ENCODE measurements at regions not wholly inside any gene's neighbourhood (a gene's known extent, or its start where the extent isn't known, plus 50 kb on each side); places are given as distances from the start of the nearest gene placed in this dataset.
"Not testable (repeated sequence)": the region's sequence is repeated elsewhere in the genome, so short reads cannot be mapped to it uniquely, and the experiment has no call there.

DNA sequence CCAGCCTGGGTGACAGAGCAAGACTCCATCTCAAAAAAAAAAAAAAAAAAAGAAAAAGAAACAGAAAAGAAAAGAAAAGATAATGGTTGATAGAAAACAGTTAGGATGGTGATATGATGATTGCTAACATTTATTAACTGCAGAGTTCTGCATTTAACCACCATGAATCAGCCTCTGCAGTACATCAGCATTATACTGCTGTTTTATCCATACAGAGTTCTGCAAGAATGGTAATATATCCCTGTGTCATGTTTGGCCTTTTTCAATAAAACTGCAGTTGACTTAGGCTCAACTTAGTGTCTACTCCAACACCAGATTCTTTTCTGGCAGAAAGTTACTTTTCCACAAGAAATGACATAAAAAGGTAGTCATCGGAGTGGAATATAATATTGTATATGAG lies 62.6 kb downstream of the DUSP6 start:
- in situ Hi-C loops (cut with MboI; ENCODE audit: low sequenced_read_pairs): no loop called here

DNA sequence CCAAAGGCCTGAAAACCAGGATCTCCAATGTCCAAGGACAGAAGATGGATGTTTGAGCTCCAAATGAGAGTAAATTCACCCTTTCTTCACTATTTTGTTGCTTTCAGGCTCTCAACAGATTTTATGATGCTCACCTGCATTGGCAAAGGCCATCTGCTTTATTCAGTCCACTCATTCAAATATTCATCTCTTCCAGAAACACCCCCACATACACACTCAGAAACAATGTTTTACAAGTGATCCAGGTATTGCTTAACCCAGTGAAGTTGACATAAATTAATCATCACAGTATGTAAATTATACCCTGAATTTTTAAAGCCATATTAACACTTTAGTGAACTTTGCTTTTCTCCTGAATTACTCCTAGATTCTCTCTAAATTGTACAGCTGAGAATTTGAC lies 63.3 kb downstream of the DUSP6 start:
- in situ Hi-C loops (cut with MboI; ENCODE audit: low sequenced_read_pairs): no loop called here

DNA sequence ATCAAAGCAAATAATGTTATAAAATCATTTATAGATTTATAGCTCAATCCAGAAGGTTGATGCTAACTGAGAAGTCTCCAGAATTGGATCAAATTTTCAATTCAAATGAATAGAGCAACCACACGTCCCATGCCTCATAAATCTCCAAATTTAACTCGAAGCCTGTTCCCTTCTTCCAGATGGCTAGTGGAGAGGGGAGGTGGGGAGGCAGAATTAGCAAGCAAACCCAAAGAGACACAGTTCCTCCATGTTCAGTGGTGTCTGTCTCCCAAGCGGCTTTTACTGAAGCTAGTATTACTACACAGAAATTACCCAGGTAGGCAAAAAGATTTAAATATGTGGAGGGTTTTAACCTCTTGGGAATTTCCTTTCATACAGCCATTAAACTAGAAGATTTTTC lies 65.8 kb downstream of the DUSP6 start:
- in situ Hi-C loops (cut with MboI; ENCODE audit: low sequenced_read_pairs): no loop called here

DNA sequence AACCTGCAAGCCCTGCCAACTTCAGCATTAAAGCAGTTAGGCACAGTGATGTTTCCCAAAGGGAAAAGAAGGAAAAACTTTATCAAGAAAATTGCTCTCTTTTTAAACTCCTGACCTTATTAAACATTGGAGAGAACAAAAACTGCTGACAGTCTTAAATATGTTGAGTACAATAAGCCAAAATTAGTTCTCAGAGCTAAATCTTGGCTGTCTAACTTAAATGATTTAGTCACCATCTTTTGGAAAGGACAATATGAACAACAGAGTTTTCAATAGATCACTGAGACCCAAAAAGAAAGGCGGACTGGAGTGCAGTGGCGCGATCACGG lies 70.8 kb downstream of the DUSP6 start:
- in situ Hi-C loops (cut with MboI; ENCODE audit: low sequenced_read_pairs): no loop called here

DNA sequence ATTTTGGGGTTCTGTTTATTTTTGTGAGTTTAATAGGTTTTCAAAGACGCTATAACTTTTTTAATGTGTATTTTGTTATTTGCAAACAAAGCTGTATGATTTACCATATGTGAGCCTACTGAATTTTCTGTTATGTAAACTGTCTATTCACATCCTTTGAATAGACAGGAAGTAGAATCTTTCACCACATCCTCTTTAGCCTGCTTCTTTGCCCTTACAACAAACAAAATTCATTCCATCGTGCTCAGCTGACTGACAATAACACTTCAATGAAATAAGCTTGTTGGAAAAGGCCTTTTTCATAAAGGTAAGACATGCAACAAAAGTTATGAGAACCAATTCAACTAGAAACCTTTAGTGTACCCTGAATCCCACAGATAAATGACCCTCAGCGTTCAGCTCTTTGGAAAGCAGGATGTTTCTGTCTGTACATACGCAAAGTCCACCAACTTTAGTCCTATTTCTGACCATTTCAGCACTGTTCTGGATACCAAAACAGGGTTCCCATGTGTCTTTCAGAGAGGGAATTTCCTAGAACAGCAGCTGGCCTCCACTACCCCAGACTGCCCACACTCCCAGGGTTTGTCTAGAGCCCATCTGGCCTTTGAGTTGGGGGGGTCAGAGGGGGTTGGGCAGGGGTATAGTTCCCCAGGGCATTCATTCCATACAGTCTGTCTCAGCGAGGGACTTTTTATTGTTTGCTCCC lies 71.3 kb downstream of the DUSP6 start:
- in situ Hi-C loops (cut with MboI; ENCODE audit: low sequenced_read_pairs): no loop called here

DNA sequence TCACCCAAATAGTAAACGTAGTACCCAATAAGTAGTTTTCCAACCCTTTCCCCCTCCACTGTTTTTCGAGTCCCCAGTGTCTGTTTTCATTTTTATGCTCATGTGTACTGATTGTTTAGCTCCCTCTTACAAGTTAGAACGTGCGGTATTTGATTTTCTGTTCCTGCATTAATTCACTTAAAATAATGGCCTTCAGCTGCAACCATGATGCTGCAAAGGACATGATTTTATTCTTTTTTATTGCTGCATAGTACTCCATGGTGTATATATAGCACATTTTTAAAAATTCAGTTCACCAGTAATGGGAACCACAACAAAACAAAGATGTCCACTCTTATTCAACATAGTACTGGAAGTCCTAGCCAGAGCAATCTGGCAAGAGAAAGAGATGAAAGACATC lies 72.8 kb downstream of the DUSP6 start:
- in situ Hi-C loops (cut with MboI; ENCODE audit: low sequenced_read_pairs): no loop called here

DNA sequence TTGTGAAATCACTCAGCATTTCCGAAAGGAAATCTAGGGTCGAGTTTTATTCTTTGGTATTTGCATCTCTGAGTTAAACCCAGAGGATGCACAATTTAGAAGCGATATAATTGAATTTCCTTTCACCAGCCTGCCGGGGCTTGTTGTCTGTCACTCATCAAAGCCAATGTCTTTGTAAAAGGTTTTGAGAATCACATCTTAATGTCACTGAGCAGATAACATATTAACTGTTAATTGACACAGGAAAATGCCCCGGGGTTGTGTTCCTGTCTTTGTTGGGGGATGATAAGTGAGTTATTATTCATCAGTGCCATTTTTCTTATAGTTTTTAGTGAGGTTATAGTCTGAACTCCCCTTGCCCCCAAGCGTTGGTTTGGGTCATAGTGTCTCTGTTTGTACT lies 73.4 kb downstream of the DUSP6 start:
- in situ Hi-C loops (cut with MboI; ENCODE audit: low sequenced_read_pairs): no loop called here

DNA sequence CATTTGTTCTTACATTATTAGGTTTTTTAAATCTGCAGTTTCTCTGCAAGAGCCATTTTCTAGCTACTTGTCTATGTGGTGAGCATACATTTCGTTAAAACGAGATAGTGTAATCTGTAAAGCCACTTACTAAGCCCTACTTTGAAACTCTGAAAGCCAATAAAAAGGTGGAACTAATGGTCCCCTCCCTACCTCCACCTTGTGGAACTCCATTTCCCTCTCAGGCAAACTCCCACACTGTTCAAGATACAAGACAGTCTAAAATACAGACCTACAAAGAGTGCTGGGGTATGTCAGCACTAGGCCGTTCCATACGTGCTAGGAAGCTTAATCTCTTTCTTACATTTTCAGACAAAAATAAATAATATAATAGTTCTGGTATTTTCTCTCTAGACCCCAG lies 74.1 kb downstream of the DUSP6 start:
- in situ Hi-C loops (cut with MboI; ENCODE audit: low sequenced_read_pairs): no loop called here

DNA sequence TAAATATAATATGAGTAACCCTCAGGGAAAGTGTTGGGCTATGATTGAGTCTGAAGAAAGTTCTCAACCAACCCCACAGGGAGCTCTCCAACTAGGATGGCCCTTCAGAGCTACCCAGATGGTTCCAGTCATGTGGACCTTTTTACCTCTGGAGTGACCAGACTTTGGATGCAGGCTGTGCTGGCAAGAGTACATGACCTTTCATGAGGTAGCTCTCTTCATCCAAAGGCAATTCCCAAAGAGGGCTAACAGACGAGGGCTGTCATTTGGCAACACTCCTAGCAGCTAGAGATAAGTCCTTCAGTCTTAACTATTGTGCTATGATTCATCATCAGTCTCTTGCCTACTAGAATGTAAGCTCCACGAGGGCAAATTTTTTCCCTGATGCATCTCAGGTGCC lies 75.4 kb downstream of the DUSP6 start:
- in situ Hi-C loops (cut with MboI; ENCODE audit: low sequenced_read_pairs): no loop called here

DNA sequence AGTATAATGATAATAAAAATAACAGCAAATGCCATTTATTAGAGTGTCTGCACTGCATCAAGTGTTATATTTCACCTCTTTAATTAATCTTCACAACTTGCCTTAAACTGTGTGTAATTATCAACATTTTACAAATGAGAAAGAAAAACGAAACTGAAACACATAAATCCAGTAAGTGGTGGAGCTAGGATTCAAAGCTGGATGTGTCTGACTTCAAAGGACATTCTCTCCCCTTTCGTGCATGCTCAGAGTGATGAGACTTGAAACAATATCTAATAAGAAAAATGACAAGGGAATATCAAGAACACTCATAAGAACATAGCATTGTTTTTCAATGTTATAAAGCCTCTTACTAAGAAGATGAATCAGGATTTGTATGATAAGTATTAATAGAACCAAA lies 78.8 kb downstream of the DUSP6 start:
- in situ Hi-C loops (cut with MboI; ENCODE audit: low sequenced_read_pairs): no loop called here

DNA sequence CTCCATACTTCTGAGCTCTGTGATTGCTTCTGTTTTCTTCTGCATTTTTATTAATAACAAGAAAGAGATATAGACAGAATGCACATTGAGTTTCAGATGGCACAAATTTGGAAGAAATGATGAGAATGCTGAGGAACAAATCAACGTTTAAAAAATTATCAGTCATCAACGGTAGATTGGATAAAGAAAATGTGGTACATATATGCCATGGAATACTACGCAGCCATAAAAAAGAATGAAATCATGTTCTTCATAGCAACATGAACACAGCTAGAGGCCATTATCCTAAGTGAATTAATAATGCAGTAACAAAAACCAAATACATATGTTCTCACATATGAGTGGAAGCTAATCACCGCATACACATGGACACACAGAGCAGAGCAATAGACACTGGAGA lies 81.8 kb downstream of the DUSP6 start:
- in situ Hi-C loops (cut with MboI; ENCODE audit: low sequenced_read_pairs): no loop called here

DNA sequence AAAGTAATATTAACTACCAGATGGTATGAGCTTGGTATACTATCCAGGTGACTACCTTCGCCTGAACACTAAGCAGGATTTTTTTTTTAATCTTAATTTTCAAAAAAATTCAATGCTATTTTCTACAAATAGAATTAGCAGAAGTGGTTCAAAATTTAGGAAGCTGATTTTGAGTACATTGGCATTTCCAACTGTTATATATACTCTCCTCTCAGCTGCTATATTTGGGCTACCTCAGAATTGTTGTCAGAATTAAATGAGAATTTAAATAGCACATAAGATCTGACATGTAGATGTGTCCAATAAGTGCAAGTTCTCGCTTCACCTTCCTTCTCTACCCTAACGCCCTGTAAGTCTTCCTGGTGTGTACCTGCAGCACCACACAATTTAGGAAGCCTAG lies 83.1 kb downstream of the DUSP6 start:
- in situ Hi-C loops (cut with MboI; ENCODE audit: low sequenced_read_pairs): no loop called here

DNA sequence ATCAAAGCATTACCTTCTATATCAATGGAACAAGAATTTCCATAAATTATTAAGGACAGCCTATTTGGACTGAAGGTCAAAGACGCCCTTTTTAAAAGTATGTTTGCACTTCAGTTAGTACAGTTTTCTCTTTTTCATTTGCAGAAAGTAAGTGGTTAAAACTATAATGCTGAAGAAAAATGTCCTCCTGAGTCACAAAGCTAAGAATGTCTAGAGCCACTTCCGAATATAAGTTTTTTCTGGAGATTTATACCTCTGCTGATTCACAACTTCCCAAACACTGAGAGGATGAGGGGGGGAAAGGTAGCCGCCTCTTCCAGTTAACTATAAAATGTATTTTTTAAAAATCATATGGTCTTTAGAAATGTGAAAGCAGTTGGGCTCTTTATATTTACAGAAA lies 84.9 kb downstream of the DUSP6 start:
- in situ Hi-C loops (cut with MboI; ENCODE audit: low sequenced_read_pairs): no loop called here

DNA sequence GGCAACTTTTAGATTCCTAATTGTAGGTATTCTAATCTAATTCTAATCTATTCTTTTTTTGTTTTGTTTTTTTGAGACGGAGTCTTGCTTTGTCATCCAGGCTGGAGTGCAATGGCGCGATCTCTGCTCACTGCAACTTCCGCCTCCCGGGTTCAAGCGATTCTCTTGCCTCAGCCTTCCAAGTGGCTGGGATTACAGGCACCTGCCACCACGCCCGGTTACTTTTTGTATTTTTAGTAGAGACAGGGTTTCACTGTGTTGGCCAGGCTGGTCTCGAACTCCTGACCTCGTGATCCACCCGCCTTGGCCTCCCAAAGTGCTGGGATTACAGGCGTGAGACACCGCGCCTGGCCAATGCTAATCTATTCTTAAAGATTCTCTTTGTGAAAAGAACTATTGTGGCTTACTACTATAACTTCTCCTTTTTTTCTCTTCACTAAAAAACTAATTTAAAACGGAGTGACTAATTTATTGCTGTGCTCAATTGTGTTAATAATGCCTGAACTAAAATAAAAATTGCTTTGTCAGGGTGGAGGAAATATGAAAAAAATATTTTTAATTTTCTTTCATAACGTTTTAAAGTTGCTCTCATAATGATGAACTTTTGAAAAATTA lies 85.6 kb downstream of the DUSP6 start:
- in situ Hi-C loops (cut with MboI; ENCODE audit: low sequenced_read_pairs): not testable (repeated sequence)

DNA sequence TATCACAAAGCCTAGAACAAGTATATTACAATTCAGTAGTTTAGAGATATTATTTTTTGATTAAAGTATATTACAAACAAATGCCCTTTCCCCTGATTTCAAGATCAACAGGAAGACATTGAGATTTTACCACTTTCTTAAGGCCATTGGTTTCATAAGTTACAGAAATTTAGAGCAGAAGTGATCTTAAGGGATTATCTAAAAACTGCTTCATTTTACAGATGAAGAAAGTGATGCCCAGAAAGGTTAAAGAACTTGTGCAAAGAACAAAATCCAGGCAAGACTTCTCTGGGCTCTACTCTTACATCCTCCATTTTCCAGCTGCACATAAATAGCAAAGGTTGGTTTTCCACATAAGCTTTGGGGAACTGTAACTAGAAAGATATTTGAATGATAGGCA lies 87.5 kb downstream of the DUSP6 start:
- in situ Hi-C loops (cut with MboI; ENCODE audit: low sequenced_read_pairs): no loop called here

DNA sequence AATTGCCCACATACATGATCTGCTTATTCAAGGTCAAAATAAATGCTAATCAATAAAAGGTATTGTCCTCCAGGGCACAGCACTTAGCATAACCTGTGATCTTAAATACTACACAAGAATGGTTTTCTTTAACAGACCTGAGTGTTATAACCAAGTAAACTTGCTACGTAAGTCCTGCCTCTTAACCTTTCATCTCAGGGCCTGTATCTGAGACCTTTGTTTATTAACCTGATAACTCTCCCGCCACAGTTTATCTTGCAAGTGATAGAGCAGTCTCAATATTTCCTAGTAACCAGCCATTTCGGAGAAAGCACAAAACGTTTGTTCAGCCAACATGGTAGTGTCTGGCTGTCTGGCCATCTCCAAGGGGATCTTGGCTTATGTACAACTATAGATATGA lies 88.4 kb downstream of the DUSP6 start:
- in situ Hi-C loops (cut with MboI; ENCODE audit: low sequenced_read_pairs): no loop called here

DNA sequence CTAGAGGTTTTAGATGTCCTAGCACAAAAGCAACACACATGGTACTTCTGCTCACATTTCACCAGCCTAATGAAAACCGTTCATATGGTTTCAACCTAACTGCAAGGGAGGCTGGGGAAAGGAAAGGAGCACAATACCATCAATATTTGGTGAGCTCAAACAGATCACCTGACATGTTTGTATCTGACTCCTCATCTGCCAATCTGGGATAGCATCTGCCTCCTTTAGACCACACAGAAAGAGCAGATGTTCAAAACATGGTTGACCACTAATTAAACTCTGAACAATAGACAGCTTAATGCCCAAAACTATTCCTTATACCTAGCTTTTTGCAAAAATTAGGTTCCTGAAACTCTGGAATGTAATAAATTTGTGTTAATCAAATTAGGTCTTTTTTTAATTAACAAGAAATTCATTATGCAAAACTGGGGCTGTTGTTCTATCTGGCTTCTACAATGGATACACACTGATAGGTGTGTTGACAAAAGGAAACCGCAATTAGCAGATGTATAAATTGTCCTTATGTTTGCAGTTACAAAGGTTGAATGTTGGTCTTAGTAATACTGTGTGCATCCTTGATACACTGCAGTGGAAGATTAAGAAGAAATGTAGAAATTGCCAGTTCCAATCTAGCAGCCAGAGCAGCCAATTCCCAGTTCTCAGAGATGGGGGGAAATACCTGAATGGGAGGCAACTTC lies 89.3 kb downstream of the DUSP6 start:
- in situ Hi-C loops (cut with MboI; ENCODE audit: low sequenced_read_pairs): no loop called here

DNA sequence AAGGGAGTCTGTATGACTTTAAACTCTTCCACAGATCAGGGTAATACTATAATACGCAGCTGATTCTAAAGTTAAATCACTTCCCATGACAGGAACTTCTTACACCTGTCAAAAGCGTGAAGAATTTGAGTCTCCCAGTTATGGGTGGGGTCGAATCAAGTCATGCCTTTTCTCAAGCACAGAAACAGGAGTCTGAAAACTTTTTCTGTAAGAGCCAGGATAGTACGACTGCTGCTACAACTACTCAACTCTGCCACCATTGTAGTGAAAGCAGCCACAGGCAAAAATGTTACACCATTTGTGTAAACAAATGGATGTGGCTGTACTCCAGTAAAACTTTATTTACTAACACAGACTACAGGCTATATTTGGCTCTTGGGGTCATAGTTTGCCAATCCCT lies 90.3 kb downstream of the DUSP6 start:
- in situ Hi-C loops (cut with MboI; ENCODE audit: low sequenced_read_pairs): no loop called here

DNA sequence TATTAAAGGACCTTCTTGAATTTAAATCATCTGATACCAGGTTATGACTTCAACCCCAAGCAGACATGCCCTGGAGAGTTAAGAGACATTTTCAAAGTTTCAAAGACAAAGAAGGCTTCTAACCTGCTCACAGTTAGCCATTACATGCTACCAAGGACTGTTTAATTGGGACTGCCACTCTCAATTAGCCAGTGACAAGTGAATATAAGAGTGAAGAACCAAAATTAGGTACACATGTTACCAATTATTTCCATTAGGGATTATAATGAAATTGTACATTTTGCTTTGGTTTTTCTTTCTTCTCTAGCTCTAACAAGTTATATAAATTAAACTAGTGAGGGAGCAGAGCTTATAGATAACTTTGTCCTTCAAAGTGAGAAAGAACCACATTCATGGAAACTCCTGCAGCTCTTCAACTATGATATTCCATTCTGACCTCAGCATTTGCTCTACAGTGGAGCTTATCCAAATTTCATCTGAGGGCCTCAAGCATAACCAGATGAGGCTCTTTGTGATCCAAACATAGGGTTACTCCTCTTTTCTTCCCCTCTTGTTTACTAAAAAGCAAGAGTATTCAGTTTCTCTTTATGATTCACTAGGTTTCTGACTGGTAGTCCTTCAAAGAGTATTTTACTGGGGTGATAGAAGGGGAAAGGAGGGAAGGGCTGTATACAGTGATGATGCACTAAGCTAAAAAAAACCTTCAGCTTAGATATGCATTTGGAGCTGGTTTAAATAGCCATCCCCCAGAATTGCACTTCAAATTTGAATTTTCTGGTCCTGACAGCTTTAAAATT lies 91.3 kb downstream of the DUSP6 start:
- in situ Hi-C loops (cut with MboI; ENCODE audit: low sequenced_read_pairs): no loop called here

DNA sequence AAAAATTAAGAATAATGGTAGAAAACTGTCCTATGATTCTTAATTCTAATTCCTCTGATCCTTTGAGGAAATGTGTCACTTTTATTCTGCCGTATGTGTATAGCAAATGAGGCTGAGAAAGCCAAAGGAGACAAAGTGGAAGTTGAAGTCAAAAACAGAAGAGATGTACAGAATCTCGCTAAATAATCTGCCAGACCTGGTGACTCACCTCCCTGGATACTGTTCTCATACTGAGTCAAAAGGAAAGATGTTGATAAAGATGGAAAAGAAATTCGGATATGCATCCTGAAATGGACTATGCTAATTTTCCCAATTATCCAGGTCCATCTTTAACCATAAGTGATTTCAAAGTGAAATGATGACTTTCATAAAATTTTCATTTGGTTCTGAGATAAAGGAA lies 92.5 kb downstream of the DUSP6 start:
- in situ Hi-C loops (cut with MboI; ENCODE audit: low sequenced_read_pairs): no loop called here

DNA sequence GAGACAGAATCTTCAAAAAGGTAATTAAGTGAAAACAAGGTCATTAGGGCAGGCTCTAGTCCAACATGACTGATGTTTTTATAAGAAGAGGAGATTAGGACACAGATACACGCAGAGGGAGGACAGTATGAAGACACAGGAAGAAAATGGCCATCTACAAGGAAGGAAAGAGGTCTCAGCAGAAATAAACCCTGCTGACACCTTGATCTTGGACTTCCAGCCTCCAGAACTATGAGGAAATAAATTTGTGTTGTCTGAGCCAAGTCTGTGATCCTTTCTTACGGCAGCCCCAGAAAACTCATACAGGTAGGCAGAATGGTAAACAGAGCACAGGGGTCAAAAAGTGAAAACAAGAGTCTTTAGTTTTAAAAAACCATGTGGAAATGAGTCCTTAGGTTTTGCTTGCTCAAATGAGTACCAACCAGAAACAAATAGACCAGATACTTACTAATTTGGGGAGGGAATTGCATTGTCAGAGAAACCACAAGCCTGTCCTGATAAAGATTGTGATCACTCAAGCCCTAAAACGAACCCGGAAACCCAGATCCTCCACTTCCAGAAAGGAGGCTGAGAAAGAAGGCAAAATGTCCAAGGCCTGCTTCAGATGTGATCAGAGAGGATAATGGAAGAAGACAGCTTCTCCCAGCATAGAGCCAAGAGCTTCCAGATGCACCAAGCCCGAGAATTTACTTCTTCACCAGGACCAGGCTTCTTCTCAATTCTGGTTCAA lies 93.9 kb downstream of the DUSP6 start:
- in situ Hi-C loops (cut with MboI; ENCODE audit: low sequenced_read_pairs): no loop called here
